HCT116 (cell line): ENCODE measurements at regions not wholly inside any gene's neighbourhood (a gene's known extent, or its start where the extent isn't known, plus 50 kb on each side); places are given as distances from the start of the nearest gene placed in this dataset.

ENCODE experiments used
- ATAC-seq: fragments of 200-7000 bp; cut with Tn5 transposase; 2 replicates; pipeline ENCODE4 v1.9.1; 2020; ENCODE audit warnings: mild to moderate bottlenecking, moderate library complexity
- BruUV-seq: library from RNA; stranded (reverse); fragments of 400-500 nt; replicated peaks from 2 replicates; lab custom pipeline; 2021; lab: Mats Ljungman, UMichigan
- CTCF ChIA-PET: fragments of 300-600 bp; sonication (Branson Sonifier 250); formaldehyde crosslinking; loops from one replicate; lab custom pipeline; 2021; ENCODE audit warnings: antibody characterized with exemption; lab: Charles Lee
- POLR2A ChIA-PET: fragments of 300-600, 350-600 bp; sonication (Branson Sonifier 250); formaldehyde crosslinking; loops from one replicate; lab custom pipeline; 2021; ENCODE audit warnings: antibody characterized with exemption; lab: Charles Lee
- RAD21 ChIA-PET, 2 experiments: fragments of 300-600 bp; sonication (Branson Sonifier 250); formaldehyde crosslinking; loops; one replicate each; lab custom pipeline; 2023; ENCODE audit warnings: low total read pairs in 2 of 2; ENCODE audit not compliant: uncharacterized antibody in 2 of 2, unreplicated experiment in 2 of 2, low non-redundant PET in 1 of 2; lab: Charles Lee
- DNase-seq: peaks from one replicate; pipeline ENCODE4 v3.0.0-alpha.2; 2010; ENCODE audit warnings: low read depth, low spot score
- H2AFZ ChIP-seq: fragments of 200-600 bp; shearing (Covaris generic), sonication (generic); 2 replicates; pipeline ENCODE4 v1.6.1; 2017; ENCODE audit warnings: low read depth, mixed run types, mixed read lengths, antibody characterized with exemption, low read length; ENCODE audit not compliant: poor library complexity, severe bottlenecking
- H3K27ac ChIP-seq: 2 replicates; pipeline ENCODE4 v1.5.1; 2012; ENCODE audit warnings: low read depth, low read length
- H3K27me3 ChIP-seq: fragments of 200-600 bp; sonication (generic); 2 replicates; pipeline ENCODE4 v1.6.1; 2016; ENCODE audit warnings: mixed run types, low read length, mixed read lengths; ENCODE audit not compliant: insufficient read depth
- H3K36me3 ChIP-seq, 2 experiments: fragments of 200-500 bp in 1 of 2; fragments of 200-600 bp in 1 of 2; sonication (Bioruptor generic) in 1 of 2; sonication (generic) in 1 of 2; 2 replicates each; pipeline versions ENCODE4 v1.5.1 to v1.6.1; 2014 to 2016; ENCODE audit warnings: low read length in 2 of 2, inconsistent platforms in 1 of 2, mixed read lengths in 1 of 2, mixed run types in 1 of 2; ENCODE audit not compliant: insufficient read depth in 2 of 2, control insufficient read depth in 1 of 2
- H3K4me1 ChIP-seq, 2 experiments: fragments of 200-600 bp in 1 of 2; sonication (generic) in 1 of 2; 2 replicates each; pipeline versions ENCODE4 v1.5.1 to v1.6.1; 2012 to 2017; ENCODE audit warnings: low read length in 2 of 2, inconsistent platforms in 1 of 2, mild to moderate bottlenecking in 1 of 2, mixed read lengths in 1 of 2, mixed run types in 1 of 2, moderate library complexity in 1 of 2; ENCODE audit not compliant: insufficient read depth in 2 of 2, control insufficient read depth in 1 of 2
- H3K4me2 ChIP-seq: fragments of 200-600 bp; sonication (generic); 2 replicates; pipeline ENCODE4 v1.6.1; 2017; ENCODE audit warnings: mixed run types, low read length, mixed read lengths
- H3K4me3 ChIP-seq, 2 experiments: fragments of 200-600 bp in 1 of 2; sonication (generic) in 1 of 2; replicated peaks in 1 of 2; 2 replicates each; pipeline ENCODE4 v1.5.1; 2011 to 2016; ENCODE audit warnings: low read length in 2 of 2, control low read depth in 1 of 2, low read depth in 1 of 2, mild to moderate bottlenecking in 1 of 2, mixed read lengths in 1 of 2, mixed run types in 1 of 2
- H3K79me2 ChIP-seq: fragments of 200-600 bp; sonication (generic); 2 replicates; pipeline ENCODE4 v1.6.1; 2017; ENCODE audit warnings: mild to moderate bottlenecking, mixed run types, low read length, moderate library complexity, mixed read lengths; ENCODE audit not compliant: insufficient read depth
- H3K9ac ChIP-seq: fragments of 200-600 bp; sonication (generic); 2 replicates; pipeline ENCODE4 v1.6.1; 2016; ENCODE audit warnings: low read length, mixed read lengths
- H3K9me2 ChIP-seq: fragments of 200-600 bp; sonication (generic), shearing (Covaris generic); 2 replicates; pipeline ENCODE4 v1.6.1; 2017; ENCODE audit warnings: mixed run types, mild to moderate bottlenecking, moderate library complexity; ENCODE audit not compliant: insufficient read depth
- H3K9me3 ChIP-seq, 2 experiments: fragments of 200-500 bp in 1 of 2; fragments of 200-600 bp in 1 of 2; sonication (Bioruptor generic) in 1 of 2; sonication (generic) in 1 of 2; 2 replicates each; pipeline ENCODE4 v1.6.1; 2014 to 2017; ENCODE audit warnings: low read length in 2 of 2, mixed read lengths in 2 of 2, inconsistent platforms in 1 of 2, low read depth in 1 of 2, mild to moderate bottlenecking in 1 of 2, mixed run types in 1 of 2, moderate library complexity in 1 of 2; ENCODE audit not compliant: control insufficient read depth in 1 of 2, insufficient read depth in 1 of 2
- H4K20me1 ChIP-seq: fragments of 200-600 bp; sonication (generic), shearing (Covaris generic); 2 replicates; pipeline ENCODE4 v1.6.1; 2017; ENCODE audit warnings: mixed run types, mild to moderate bottlenecking, moderate library complexity; ENCODE audit not compliant: insufficient read depth
- EGR1 ChIP-seq: IDR thresholded peaks from 2 replicates; pipeline ENCODE4 v1.6.1; 2012; ENCODE audit warnings: low read depth
- EZH2 ChIP-seq: fragments of 200-600 bp; sonication (generic); IDR thresholded peaks from 2 replicates; pipeline ENCODE4 v1.6.1; 2017; ENCODE audit warnings: antibody characterized with exemption, mixed run types
- EZH2phosphoT487 ChIP-seq: fragments of 200-600 bp; IDR thresholded peaks from 2 replicates; pipeline ENCODE4 v1.6.1; 2018; ENCODE audit warnings: antibody characterized with exemption, borderline replicate concordance
- FOSL1 ChIP-seq: IDR thresholded peaks from 2 replicates; pipeline ENCODE4 v1.6.1; 2012; ENCODE audit warnings: low read depth
- JUND ChIP-seq: IDR thresholded peaks from 2 replicates; pipeline ENCODE4 v1.6.1; 2012
- POLR2A ChIP-seq: IDR thresholded peaks from 2 replicates; pipeline ENCODE4 v1.7.0; 2011; ENCODE audit warnings: borderline replicate concordance; ENCODE audit not compliant: insufficient read depth, insufficient read length; ENCODE audit errors: extremely low read depth
- RAD21 ChIP-seq: IDR thresholded peaks from 2 replicates; pipeline ENCODE4 v1.6.1; 2012; ENCODE audit warnings: low read depth, mild to moderate bottlenecking
- SIN3A ChIP-seq: IDR thresholded peaks from 2 replicates; pipeline ENCODE4 v1.6.1; 2012; ENCODE audit warnings: low read depth
- SP1 ChIP-seq: IDR thresholded peaks from 2 replicates; pipeline ENCODE4 v1.6.1; 2012; ENCODE audit warnings: low read depth
- YY1 ChIP-seq: IDR thresholded peaks from 2 replicates; pipeline ENCODE4 v1.6.1; 2011; ENCODE audit warnings: low read length, low read depth, moderate library complexity, mild to moderate bottlenecking; ENCODE audit not compliant: insufficient replicate concordance; ENCODE audit errors: extremely low read depth
- ZBTB33 ChIP-seq: IDR thresholded peaks from 2 replicates; pipeline ENCODE4 v1.6.1; 2011; ENCODE audit warnings: mild to moderate bottlenecking, low read length, moderate library complexity; ENCODE audit not compliant: insufficient replicate concordance; ENCODE audit errors: extremely low read depth
- intact Hi-C: fragments of 100-400 bp; cut with micrococcal nuclease; formaldehyde crosslinking; loops from 2 replicates; pipeline ENCODE4 v1.10.0; 2022
- TF ChIP-seq, protein P1 (sequence below): IDR thresholded peaks from 2 replicates; pipeline ENCODE4 v1.6.1; 2012
- TF ChIP-seq, protein P2 (sequence below): IDR thresholded peaks from 2 replicates; pipeline ENCODE4 v1.6.1; 2012; ENCODE audit warnings: low read depth

- H3K9me2 ChIP-seq, result no peaks in the 10 kb centered on the region
- no peak overlapping the region for H3K27ac ChIP-seq
- POLR2A ChIA-PET, result no interaction called here
- H3K36me3 ChIP-seq, result no peaks in the 10 kb centered on the region
- H3K4me1 ChIP-seq, result peaks cover 0 to 15% of the 10 kb centered on the region in 2 experiments; a peak in 2 of 4 replicates
- CTCF ChIA-PET, result no interaction called here
- no peaks in the 10 kb centered on the region for H4K20me1 ChIP-seq
- no peak overlapping the region for H3K9ac ChIP-seq
- H3K79me2 ChIP-seq, result no peaks in the 10 kb centered on the region
- TF ChIP-seq SP1, result peak; percentile 47
- peak; percentile 75 for TF ChIP-seq FOSL1
- TF ChIP-seq, protein P1, sequence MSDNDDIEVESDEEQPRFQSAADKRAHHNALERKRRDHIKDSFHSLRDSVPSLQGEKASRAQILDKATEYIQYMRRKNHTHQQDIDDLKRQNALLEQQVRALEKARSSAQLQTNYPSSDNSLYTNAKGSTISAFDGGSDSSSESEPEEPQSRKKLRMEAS, result no peak
- peak; percentile 56; the same call in 1 of the 2 replicates for TF ChIP-seq JUND
- ATAC-seq (no peak), DNase-seq (peak; percentile 13)
- H3K4me2 ChIP-seq, result peak overlapping the region; percentile 55
- intact Hi-C loops, result no loop called here
- H3K9me3 ChIP-seq, result no peaks in the 10 kb centered on the region
- RAD21 ChIA-PET, result no interaction called here
- H3K27me3 ChIP-seq, result no peaks in the 10 kb centered on the region
- H3K4me3 ChIP-seq, result peak overlapping the region in 1 of 2 experiments; percentile 30; a peak in 1 of 4 replicates
- no TSS peak for BruUV-seq
- peak overlapping the region; percentile 93 for H2AFZ ChIP-seq
These were observed 82.8 kb downstream of the MAGEB10 start for GRCh38 chrX:27890611-27891010.

- H3K36me3 ChIP-seq, result no peaks in the 10 kb centered on the region
- H4K20me1 ChIP-seq, result no peaks in the 10 kb centered on the region
- H3K4me2 ChIP-seq, result peak overlapping the region; percentile 55
- BruUV-seq, result no TSS peak
- H3K27me3 ChIP-seq, result no peaks in the 10 kb centered on the region
- ChIA-PET RAD21 (no interaction called here), POLR2A (no interaction called here), CTCF (no interaction called here)
- H2AFZ ChIP-seq, result peak overlapping the region; percentile 93
- H3K4me3 ChIP-seq, result 0 out of 4 replicates have a peak overlapping the region, but pooled peaks of 1 of the 2 experiments have one; percentile 30
- H3K9me3 ChIP-seq, result no peaks in the 10 kb centered on the region
- intact Hi-C loops, result no loop called here
- H3K9me2 ChIP-seq, result no peaks in the 10 kb centered on the region
- no peak overlapping the region for H3K27ac ChIP-seq
- no peak overlapping the region for H3K9ac ChIP-seq
- TF ChIP-seq YY1 (no peak), SIN3A (no peak), POLR2A (no peak), ZBTB33 (no peak), EZH2phosphoT487 (no peak), EGR1 (no peak), RAD21 (no peak), EZH2 (no peak), FOSL1 (no peak)
- TF ChIP-seq, protein P1, result no peak
- TF ChIP-seq, protein P2, sequence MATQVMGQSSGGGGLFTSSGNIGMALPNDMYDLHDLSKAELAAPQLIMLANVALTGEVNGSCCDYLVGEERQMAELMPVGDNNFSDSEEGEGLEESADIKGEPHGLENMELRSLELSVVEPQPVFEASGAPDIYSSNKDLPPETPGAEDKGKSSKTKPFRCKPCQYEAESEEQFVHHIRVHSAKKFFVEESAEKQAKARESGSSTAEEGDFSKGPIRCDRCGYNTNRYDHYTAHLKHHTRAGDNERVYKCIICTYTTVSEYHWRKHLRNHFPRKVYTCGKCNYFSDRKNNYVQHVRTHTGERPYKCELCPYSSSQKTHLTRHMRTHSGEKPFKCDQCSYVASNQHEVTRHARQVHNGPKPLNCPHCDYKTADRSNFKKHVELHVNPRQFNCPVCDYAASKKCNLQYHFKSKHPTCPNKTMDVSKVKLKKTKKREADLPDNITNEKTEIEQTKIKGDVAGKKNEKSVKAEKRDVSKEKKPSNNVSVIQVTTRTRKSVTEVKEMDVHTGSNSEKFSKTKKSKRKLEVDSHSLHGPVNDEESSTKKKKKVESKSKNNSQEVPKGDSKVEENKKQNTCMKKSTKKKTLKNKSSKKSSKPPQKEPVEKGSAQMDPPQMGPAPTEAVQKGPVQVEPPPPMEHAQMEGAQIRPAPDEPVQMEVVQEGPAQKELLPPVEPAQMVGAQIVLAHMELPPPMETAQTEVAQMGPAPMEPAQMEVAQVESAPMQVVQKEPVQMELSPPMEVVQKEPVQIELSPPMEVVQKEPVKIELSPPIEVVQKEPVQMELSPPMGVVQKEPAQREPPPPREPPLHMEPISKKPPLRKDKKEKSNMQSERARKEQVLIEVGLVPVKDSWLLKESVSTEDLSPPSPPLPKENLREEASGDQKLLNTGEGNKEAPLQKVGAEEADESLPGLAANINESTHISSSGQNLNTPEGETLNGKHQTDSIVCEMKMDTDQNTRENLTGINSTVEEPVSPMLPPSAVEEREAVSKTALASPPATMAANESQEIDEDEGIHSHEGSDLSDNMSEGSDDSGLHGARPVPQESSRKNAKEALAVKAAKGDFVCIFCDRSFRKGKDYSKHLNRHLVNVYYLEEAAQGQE, result no peak
- H3K79me2 ChIP-seq, result no peaks in the 10 kb centered on the region
- H3K4me1 ChIP-seq, result peaks cover 0 to 15% of the 10 kb centered on the region in 2 experiments; a peak in 2 of 4 replicates
- DNase-seq (no peak), ATAC-seq (no peak)
These were observed 82.1 kb downstream of the MAGEB10 start for GRCh38 chrX:27889878-27890277.
